GM23248 (cell line): ENCODE measurements at regions not wholly inside any gene's neighbourhood (a gene's known extent, or its start where the extent isn't known, plus 50 kb on each side); places are given as distances from the start of the nearest gene placed in this dataset.

Experiments used
- EZH2 ChIP-seq: fragments of 200-600 bp; sonication (generic); IDR thresholded peaks from 2 replicates; pipeline ENCODE4 v1.6.1; 2018; ENCODE audit warnings: antibody characterized with exemption, mild to moderate bottlenecking; ENCODE audit not compliant: insufficient read depth, poor library complexity, severe bottlenecking
- EZH2phosphoT487 ChIP-seq: fragments of 200-600 bp; sonication (generic); IDR thresholded peaks from 2 replicates; pipeline ENCODE4 v1.6.1; 2018; ENCODE audit warnings: antibody characterized with exemption, moderate library complexity, mild to moderate bottlenecking, low read depth; ENCODE audit not compliant: insufficient read depth

DNA sequence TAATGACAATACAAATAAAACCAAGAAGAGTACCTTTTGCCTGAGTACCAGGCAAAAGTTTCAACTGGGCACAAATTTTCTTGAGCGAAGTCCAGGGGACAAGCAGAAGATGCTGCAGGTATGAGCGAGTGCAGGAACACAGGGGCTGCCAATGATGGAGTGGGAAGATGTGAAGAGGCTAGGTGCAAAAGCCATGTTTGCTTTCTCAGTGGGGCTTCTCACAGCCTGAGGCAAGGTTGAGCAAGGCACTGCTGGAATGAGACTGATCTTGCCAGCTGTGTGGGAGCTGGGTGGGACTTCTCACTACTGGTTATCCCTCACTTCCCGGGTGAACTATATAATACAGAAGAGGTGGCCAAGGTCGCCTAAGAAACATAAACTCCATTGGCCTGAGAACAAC is 1200.7 kb downstream of the SLITRK1 start:
- no peak for TF ChIP-seq EZH2
- no peak for TF ChIP-seq EZH2phosphoT487
